ENCODE measurements at regions not wholly inside any gene's neighbourhood (a gene's known extent, or its start where the extent isn't known, plus 50 kb on each side); places are given as distances from the start of the nearest gene placed in this dataset.
"Not testable (repeated sequence)": the region's sequence is repeated elsewhere in the genome, so short reads cannot be mapped to it uniquely, and the experiment has no call there.

DNA sequence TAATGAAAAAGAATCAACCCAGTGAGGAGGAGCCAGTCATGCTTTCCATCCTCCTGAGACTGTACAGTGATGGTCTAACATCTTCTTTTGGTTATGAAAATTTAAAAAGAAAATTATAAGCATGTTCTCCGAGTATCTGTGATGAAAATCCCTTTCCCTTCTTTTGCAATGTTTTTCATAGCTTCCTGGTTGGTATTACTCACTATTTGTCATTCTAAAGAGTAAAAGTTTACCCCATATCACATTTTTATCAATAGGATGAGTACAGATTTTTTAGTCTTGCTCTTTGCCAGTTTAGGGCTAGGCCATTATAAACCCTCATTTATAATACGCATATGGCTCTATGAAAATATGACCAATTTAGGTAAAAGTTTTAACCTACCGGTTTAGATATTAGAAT lies 564.1 kb downstream of the SUCLG1 start:
- H3K4me1 ChIP-seq = no peaks in the 10 kb centered on the region
- H3K27ac ChIP-seq = no peak overlapping the region
- H3K27me3 ChIP-seq = no peaks in the 10 kb centered on the region
- no peaks in the 10 kb centered on the region for H3K36me3 ChIP-seq
- TF ChIP-seq POLR2AphosphoS5 (IDR thresholded peaks at IDR 0.05) (no peak), POLR2A (IDR thresholded peaks at IDR 0.05) (no peak)
- TF ChIP-seq, protein P1, sequence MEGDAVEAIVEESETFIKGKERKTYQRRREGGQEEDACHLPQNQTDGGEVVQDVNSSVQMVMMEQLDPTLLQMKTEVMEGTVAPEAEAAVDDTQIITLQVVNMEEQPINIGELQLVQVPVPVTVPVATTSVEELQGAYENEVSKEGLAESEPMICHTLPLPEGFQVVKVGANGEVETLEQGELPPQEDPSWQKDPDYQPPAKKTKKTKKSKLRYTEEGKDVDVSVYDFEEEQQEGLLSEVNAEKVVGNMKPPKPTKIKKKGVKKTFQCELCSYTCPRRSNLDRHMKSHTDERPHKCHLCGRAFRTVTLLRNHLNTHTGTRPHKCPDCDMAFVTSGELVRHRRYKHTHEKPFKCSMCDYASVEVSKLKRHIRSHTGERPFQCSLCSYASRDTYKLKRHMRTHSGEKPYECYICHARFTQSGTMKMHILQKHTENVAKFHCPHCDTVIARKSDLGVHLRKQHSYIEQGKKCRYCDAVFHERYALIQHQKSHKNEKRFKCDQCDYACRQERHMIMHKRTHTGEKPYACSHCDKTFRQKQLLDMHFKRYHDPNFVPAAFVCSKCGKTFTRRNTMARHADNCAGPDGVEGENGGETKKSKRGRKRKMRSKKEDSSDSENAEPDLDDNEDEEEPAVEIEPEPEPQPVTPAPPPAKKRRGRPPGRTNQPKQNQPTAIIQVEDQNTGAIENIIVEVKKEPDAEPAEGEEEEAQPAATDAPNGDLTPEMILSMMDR (IDR thresholded peaks at IDR 0.05) = no peak
- no peak for DNase-seq (ENCODE audit: low spot score in 2 of 2)
- no peak overlapping the region for H3K4me3 ChIP-seq
- no peaks in the 10 kb centered on the region for H3K9me3 ChIP-seq
- intact Hi-C loops (cut with DNase I; ENCODE audit: low total_unique reads) = no loop called here

DNA sequence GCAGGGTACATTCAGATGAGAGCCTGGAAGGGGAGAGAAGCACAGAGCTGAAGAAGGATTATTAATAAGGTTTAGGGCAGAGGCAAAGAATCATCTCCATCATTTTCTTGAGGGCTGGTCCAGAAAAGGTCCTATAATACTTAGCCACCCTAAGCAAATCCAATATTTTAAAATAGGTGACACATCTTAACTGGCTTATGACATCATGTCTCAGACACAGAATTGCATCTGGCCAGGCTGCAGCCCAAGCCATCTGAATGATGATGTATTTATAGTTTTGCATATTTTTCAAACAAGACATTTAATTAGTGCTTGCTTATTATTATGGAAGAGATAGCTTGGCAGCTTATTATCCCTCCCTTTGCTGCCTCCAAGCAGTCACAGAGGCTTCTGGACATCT lies 571.3 kb downstream of the SUCLG1 start:
- TF ChIP-seq POLR2A (IDR thresholded peaks at IDR 0.05) (no peak), POLR2AphosphoS5 (IDR thresholded peaks at IDR 0.05) (no peak)
- TF ChIP-seq, protein P1 (IDR thresholded peaks at IDR 0.05) = no peak
- intact Hi-C loops (cut with DNase I; ENCODE audit: low total_unique reads) = no loop called here

DNA sequence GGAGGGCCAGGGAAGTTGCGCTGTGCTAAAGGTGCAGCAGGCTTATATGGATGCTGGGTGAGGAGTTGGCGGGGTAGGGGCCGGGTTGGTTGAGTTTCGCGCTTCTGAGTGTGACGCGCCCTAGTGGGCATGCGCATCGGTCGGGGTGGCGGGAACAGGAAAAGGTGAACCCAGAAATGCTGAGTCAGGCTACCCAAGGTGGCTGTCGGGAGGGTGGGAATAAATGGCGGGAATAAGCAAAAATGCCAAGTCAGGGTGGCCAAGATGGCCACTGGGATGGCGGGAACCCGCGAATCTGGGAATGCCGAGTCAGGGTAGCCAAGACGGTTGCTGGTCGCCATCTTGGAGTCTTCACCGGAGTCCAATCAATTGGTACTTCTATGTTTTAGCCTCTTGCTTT lies 580.0 kb downstream of the SUCLG1 start:
- no peak for DNase-seq (ENCODE audit: low spot score in 2 of 2)
- no peak for TF ChIP-seq POLR2A (IDR thresholded peaks at IDR 0.05)
- TF ChIP-seq POLR2AphosphoS5 (IDR thresholded peaks at IDR 0.05) = no peak
- TF ChIP-seq, protein P1 (IDR thresholded peaks at IDR 0.05) = no peak
- no peaks in the 10 kb centered on the region for H3K27me3 ChIP-seq
- intact Hi-C loops (cut with DNase I; ENCODE audit: low total_unique reads) = no loop called here
- H3K36me3 ChIP-seq = no peaks in the 10 kb centered on the region
- no peak overlapping the region for H3K27ac ChIP-seq
- H3K4me1 ChIP-seq = no peaks in the 10 kb centered on the region
- H3K4me3 ChIP-seq = no peak overlapping the region
- peaks cover 5 to 12% of the 10 kb centered on the region in 2 donors for H3K9me3 ChIP-seq

More for the DNA sequence above, 571.3 kb downstream of the SUCLG1 start:
- H3K27me3 ChIP-seq = no peaks in the 10 kb centered on the region
- no peaks in the 10 kb centered on the region for H3K36me3 ChIP-seq
- H3K4me1 ChIP-seq = no peaks in the 10 kb centered on the region
- no peak for DNase-seq (ENCODE audit: low spot score in 2 of 2)
- H3K9me3 ChIP-seq = no peaks in the 10 kb centered on the region
- no peak overlapping the region for H3K27ac ChIP-seq
- no peak overlapping the region for H3K4me3 ChIP-seq

DNA sequence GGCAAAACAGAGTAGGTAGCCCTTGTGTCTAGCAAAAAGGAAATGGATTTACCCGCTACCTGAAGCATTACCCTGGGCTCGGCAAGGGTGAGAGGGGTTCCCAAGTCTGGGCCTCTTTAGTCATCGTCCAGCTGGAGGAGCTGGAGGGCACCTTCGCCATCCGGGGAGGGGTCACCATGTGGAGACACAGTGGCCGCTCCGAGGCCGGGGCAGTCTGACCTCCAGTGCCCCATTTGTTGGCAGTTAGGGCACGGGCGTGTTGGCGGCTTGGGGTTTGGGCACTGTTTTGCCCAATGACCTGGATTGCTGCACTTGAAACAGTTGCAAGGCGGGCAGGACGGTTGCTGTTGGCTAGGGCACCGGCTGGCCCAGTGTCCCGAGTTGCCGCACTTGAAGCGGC lies 581.8 kb downstream of the SUCLG1 start:
- H3K4me3 ChIP-seq; H3K4me1 ChIP-seq; H3K27me3 ChIP-seq; H3K27ac ChIP-seq; H3K36me3 ChIP-seq; intact Hi-C loops (cut with DNase I; ENCODE audit: low total_unique reads); DNase-seq (ENCODE audit: low spot score in 2 of 2): not testable (repeated sequence)
- peaks cover 5 to 20% of the 10 kb centered on the region in 2 donors for H3K9me3 ChIP-seq

DNA sequence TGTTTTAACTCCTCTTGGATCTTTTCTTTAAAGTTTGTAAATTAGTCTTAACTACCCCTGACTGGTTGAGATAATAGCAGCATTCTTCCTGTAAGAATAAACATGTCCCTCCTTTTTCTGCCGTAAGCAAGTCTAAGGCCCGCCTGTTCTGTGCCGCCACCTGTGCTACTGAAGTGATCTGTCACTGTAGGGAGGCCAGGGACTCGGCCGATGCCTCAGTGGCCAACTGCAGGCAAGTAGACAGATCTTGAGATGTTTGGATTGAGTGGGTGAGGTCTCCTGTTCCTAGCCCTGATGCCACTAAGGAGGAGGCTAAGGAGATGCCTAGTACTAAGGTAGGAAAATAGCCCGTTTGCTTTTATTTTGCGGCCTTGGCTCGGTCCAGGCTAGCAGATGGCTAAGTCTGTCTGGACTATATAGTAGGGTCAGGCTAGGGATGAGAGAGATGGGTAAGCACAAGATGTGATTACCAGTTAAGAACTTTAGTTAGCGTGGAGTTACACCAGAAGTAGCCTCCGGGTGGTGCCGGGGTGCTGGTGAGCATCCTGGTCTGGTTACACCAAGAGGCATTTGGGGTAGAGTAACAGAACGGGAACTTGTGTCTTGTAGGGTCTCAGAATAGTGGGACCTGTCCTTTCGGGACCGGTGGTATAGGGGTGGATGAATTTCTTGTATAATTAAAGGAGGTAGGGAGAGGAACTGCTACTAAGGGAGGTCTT lies 584.2 kb downstream of the SUCLG1 start:
- H3K36me3 ChIP-seq = no peaks in the 10 kb centered on the region
- DNase-seq (ENCODE audit: low spot score in 2 of 2) = no peak
- H3K27me3 ChIP-seq = no peaks in the 10 kb centered on the region
- H3K9me3 ChIP-seq = peaks cover 5 to 20% of the 10 kb centered on the region in 2 donors
- intact Hi-C loops (cut with DNase I; ENCODE audit: low total_unique reads) = no loop called here
- no peak overlapping the region for H3K27ac ChIP-seq
- no peak for TF ChIP-seq POLR2AphosphoS5 (IDR thresholded peaks at IDR 0.05)
- no peak for TF ChIP-seq POLR2A (IDR thresholded peaks at IDR 0.05)
- TF ChIP-seq, protein P1 (IDR thresholded peaks at IDR 0.05) = no peak
- no peaks in the 10 kb centered on the region for H3K4me1 ChIP-seq
- no peak overlapping the region for H3K4me3 ChIP-seq

All from breast epithelium (tissue), 4 donors.